ENCODE measurements at regions not wholly inside any gene's neighbourhood (a gene's known extent, or its start where the extent isn't known, plus 50 kb on each side); places are given as distances from the start of the nearest gene placed in this dataset.

GRCh38 chr15:39153716-39154115 is 427.2 kb upstream of the THBS1 start:
- no CpG with 5 or more reads among the region's 2 CpGs for WGBS (ENCODE audit: insufficient coverage)
- POLR2A ChIA-PET, result no interaction called here

GRCh38 chr15:39154227-39154638 is 426.6 kb upstream of the THBS1 start:
- DNase-seq, result no peak
- POLR2A ChIA-PET, result no interaction called here
- Histone ChIP-seq H3K27ac (ENCODE audit: insufficient read depth in 1 of 2, low read depth in 1 of 2, low read length in 2 of 2, poor library complexity in 1 of 2, severe bottlenecking in 2 of 2) (no peak overlapping the region), H3K27me3 (replicated peaks in 2 of 5; ENCODE audit: control insufficient read depth in 4 of 5, insufficient read depth in 5 of 5, low read length in 4 of 5) (no peaks in the 10 kb centered on the region), H3K4me3 (ENCODE audit: control insufficient read depth in 1 of 7, extremely low read depth in 1 of 7, insufficient read depth in 4 of 7, low read depth in 2 of 7, low read length in 6 of 7) (no peak overlapping the region), H3K36me3 (ENCODE audit: control insufficient read depth in 4 of 4, insufficient read depth in 4 of 4, low read length in 3 of 4) (no peaks in the 10 kb centered on the region), H3K4me1 (ENCODE audit: control extremely low read depth in 1 of 4, control insufficient read depth in 4 of 4, insufficient read depth in 4 of 4, low read length in 3 of 4) (no peaks in the 10 kb centered on the region), H3K9me3 (ENCODE audit: control extremely low read depth in 1 of 5, control insufficient read depth in 4 of 5, insufficient read depth in 2 of 5, low read depth in 1 of 5, low read length in 4 of 5) (no peaks in the 10 kb centered on the region)
- CTCF ChIA-PET, result interaction anchor here (1.9 kb wide), 1 partner anchor 17 kb away, joined by 5 read pairs; no protein-coding TSS in a partner anchor

More at GRCh38 chr15:39153716-39154115, 427.2 kb upstream of the THBS1 start:
- no peaks in the 10 kb centered on the region for H3K9me3 ChIP-seq (ENCODE audit: control extremely low read depth in 1 of 5, control insufficient read depth in 4 of 5, insufficient read depth in 2 of 5, low read depth in 1 of 5, low read length in 4 of 5)
- no peak overlapping the region for H3K27ac ChIP-seq (ENCODE audit: insufficient read depth in 1 of 2, low read depth in 1 of 2, low read length in 2 of 2, poor library complexity in 1 of 2, severe bottlenecking in 2 of 2)
- H3K4me1 ChIP-seq (ENCODE audit: control extremely low read depth in 1 of 4, control insufficient read depth in 4 of 4, insufficient read depth in 4 of 4, low read length in 3 of 4), result no peaks in the 10 kb centered on the region
- no peaks in the 10 kb centered on the region for H3K36me3 ChIP-seq (ENCODE audit: control insufficient read depth in 4 of 4, insufficient read depth in 4 of 4, low read length in 3 of 4)
- no peaks in the 10 kb centered on the region for H3K27me3 ChIP-seq (replicated peaks in 2 of 5; ENCODE audit: control insufficient read depth in 4 of 5, insufficient read depth in 5 of 5, low read length in 4 of 5)
- CTCF ChIA-PET, result interaction anchor here (1.9 kb wide), 1 partner anchor 18 kb away, joined by 5 read pairs; no protein-coding TSS in a partner anchor
- no peak overlapping the region for H3K4me3 ChIP-seq (ENCODE audit: control insufficient read depth in 1 of 7, extremely low read depth in 1 of 7, insufficient read depth in 4 of 7, low read depth in 2 of 7, low read length in 6 of 7)
- no peak for DNase-seq

GRCh38 chr15:39154776-39155175 is 426.1 kb upstream of the THBS1 start:
- Histone ChIP-seq H3K4me3 (ENCODE audit: control insufficient read depth in 1 of 7, extremely low read depth in 1 of 7, insufficient read depth in 4 of 7, low read depth in 2 of 7, low read length in 6 of 7) (no peak overlapping the region), H3K9me3 (ENCODE audit: control extremely low read depth in 1 of 5, control insufficient read depth in 4 of 5, insufficient read depth in 2 of 5, low read depth in 1 of 5, low read length in 4 of 5) (no peaks in the 10 kb centered on the region), H3K4me1 (ENCODE audit: control extremely low read depth in 1 of 4, control insufficient read depth in 4 of 4, insufficient read depth in 4 of 4, low read length in 3 of 4) (no peaks in the 10 kb centered on the region), H3K27ac (ENCODE audit: insufficient read depth in 1 of 2, low read depth in 1 of 2, low read length in 2 of 2, poor library complexity in 1 of 2, severe bottlenecking in 2 of 2) (no peak overlapping the region), H3K27me3 (replicated peaks in 2 of 5; ENCODE audit: control insufficient read depth in 4 of 5, insufficient read depth in 5 of 5, low read length in 4 of 5) (no peaks in the 10 kb centered on the region), H3K36me3 (ENCODE audit: control insufficient read depth in 4 of 4, insufficient read depth in 4 of 4, low read length in 3 of 4) (no peaks in the 10 kb centered on the region)
- WGBS (ENCODE audit: insufficient coverage), result 91% methylated on average over 4 of the region's 4 CpGs
- CTCF ChIA-PET, result interaction anchor here (1.9 kb wide), 1 partner anchor 17 kb away, joined by 5 read pairs; no protein-coding TSS in a partner anchor
- POLR2A ChIA-PET, result no interaction called here
- no peak for DNase-seq

GRCh38 chr15:39156166-39156565 is 424.7 kb upstream of the THBS1 start:
- Histone ChIP-seq H3K9me3 (ENCODE audit: control extremely low read depth in 1 of 5, control insufficient read depth in 4 of 5, insufficient read depth in 2 of 5, low read depth in 1 of 5, low read length in 4 of 5) (no peaks in the 10 kb centered on the region), H3K4me1 (ENCODE audit: control extremely low read depth in 1 of 4, control insufficient read depth in 4 of 4, insufficient read depth in 4 of 4, low read length in 3 of 4) (no peaks in the 10 kb centered on the region), H3K27ac (ENCODE audit: insufficient read depth in 1 of 2, low read depth in 1 of 2, low read length in 2 of 2, poor library complexity in 1 of 2, severe bottlenecking in 2 of 2) (no peak overlapping the region), H3K4me3 (ENCODE audit: control insufficient read depth in 1 of 7, extremely low read depth in 1 of 7, insufficient read depth in 4 of 7, low read depth in 2 of 7, low read length in 6 of 7) (no peak overlapping the region), H3K27me3 (replicated peaks in 2 of 5; ENCODE audit: control insufficient read depth in 4 of 5, insufficient read depth in 5 of 5, low read length in 4 of 5) (no peaks in the 10 kb centered on the region), H3K36me3 (ENCODE audit: control insufficient read depth in 4 of 4, insufficient read depth in 4 of 4, low read length in 3 of 4) (no peaks in the 10 kb centered on the region)
- WGBS (ENCODE audit: insufficient coverage), result 100% methylated on average over 1 of the region's 1 CpG
- CTCF ChIA-PET, result interaction anchor here (1.1 to 1.3 kb wide), 2 partner anchors 16 to 61 kb away, joined by 3 to 4 read pairs; no protein-coding TSS in a partner anchor
- DNase-seq, result no peak
- POLR2A ChIA-PET, result interaction anchor here (0.6 kb wide), 1 partner anchor 690 kb away, joined by 3 read pairs; no protein-coding TSS in a partner anchor

GRCh38 chr15:39156646-39157250 is 424.1 kb upstream of the THBS1 start:
- CTCF ChIA-PET, result interaction anchor here (1.0 to 1.3 kb wide), 4 partner anchors 15 to 61 kb away, joined by 3 to 4 read pairs (median 3); no protein-coding TSS in a partner anchor
- POLR2A ChIA-PET, result no interaction called here

GRCh38 chr15:39157882-39158281 is 423.0 kb upstream of the THBS1 start:
- Histone ChIP-seq H3K4me3 (ENCODE audit: control insufficient read depth in 1 of 7, extremely low read depth in 1 of 7, insufficient read depth in 4 of 7, low read depth in 2 of 7, low read length in 6 of 7) (no peak overlapping the region), H3K9me3 (ENCODE audit: control extremely low read depth in 1 of 5, control insufficient read depth in 4 of 5, insufficient read depth in 2 of 5, low read depth in 1 of 5, low read length in 4 of 5) (no peaks in the 10 kb centered on the region), H3K27me3 (replicated peaks in 2 of 5; ENCODE audit: control insufficient read depth in 4 of 5, insufficient read depth in 5 of 5, low read length in 4 of 5) (no peaks in the 10 kb centered on the region), H3K4me1 (ENCODE audit: control extremely low read depth in 1 of 4, control insufficient read depth in 4 of 4, insufficient read depth in 4 of 4, low read length in 3 of 4) (no peaks in the 10 kb centered on the region), H3K27ac (ENCODE audit: insufficient read depth in 1 of 2, low read depth in 1 of 2, low read length in 2 of 2, poor library complexity in 1 of 2, severe bottlenecking in 2 of 2) (no peak overlapping the region), H3K36me3 (ENCODE audit: control insufficient read depth in 4 of 4, insufficient read depth in 4 of 4, low read length in 3 of 4) (no peaks in the 10 kb centered on the region)
- POLR2A ChIA-PET, result no interaction called here
- WGBS (ENCODE audit: insufficient coverage), result no CpG with 5 or more reads among the region's 1 CpG
- CTCF ChIA-PET, result interaction anchor here (1.0 kb wide), 2 partner anchors 26 to 32 kb away, joined by 3 read pairs; no protein-coding TSS in a partner anchor
- no peak for DNase-seq

More at GRCh38 chr15:39156646-39157250, 424.1 kb upstream of the THBS1 start:
- no peaks in the 10 kb centered on the region for H3K27me3 ChIP-seq (replicated peaks in 2 of 5; ENCODE audit: control insufficient read depth in 4 of 5, insufficient read depth in 5 of 5, low read length in 4 of 5)
- DNase-seq, result no peak
- H3K4me3 ChIP-seq (ENCODE audit: control insufficient read depth in 1 of 7, extremely low read depth in 1 of 7, insufficient read depth in 4 of 7, low read depth in 2 of 7, low read length in 6 of 7), result no peak overlapping the region
- no peak overlapping the region for H3K27ac ChIP-seq (ENCODE audit: insufficient read depth in 1 of 2, low read depth in 1 of 2, low read length in 2 of 2, poor library complexity in 1 of 2, severe bottlenecking in 2 of 2)
- no peaks in the 10 kb centered on the region for H3K9me3 ChIP-seq (ENCODE audit: control extremely low read depth in 1 of 5, control insufficient read depth in 4 of 5, insufficient read depth in 2 of 5, low read depth in 1 of 5, low read length in 4 of 5)
- 93% methylated on average over 2 of the region's 2 CpGs for WGBS (ENCODE audit: insufficient coverage)
- H3K36me3 ChIP-seq (ENCODE audit: control insufficient read depth in 4 of 4, insufficient read depth in 4 of 4, low read length in 3 of 4), result no peaks in the 10 kb centered on the region
- no peaks in the 10 kb centered on the region for H3K4me1 ChIP-seq (ENCODE audit: control extremely low read depth in 1 of 4, control insufficient read depth in 4 of 4, insufficient read depth in 4 of 4, low read length in 3 of 4)

GRCh38 chr15:39159833-39160232 is 421.0 kb upstream of the THBS1 start:
- Histone ChIP-seq H3K27ac (ENCODE audit: insufficient read depth in 1 of 2, low read depth in 1 of 2, low read length in 2 of 2, poor library complexity in 1 of 2, severe bottlenecking in 2 of 2) (no peak overlapping the region), H3K4me3 (ENCODE audit: control insufficient read depth in 1 of 7, extremely low read depth in 1 of 7, insufficient read depth in 4 of 7, low read depth in 2 of 7, low read length in 6 of 7) (no peak overlapping the region), H3K27me3 (replicated peaks in 2 of 5; ENCODE audit: control insufficient read depth in 4 of 5, insufficient read depth in 5 of 5, low read length in 4 of 5) (no peaks in the 10 kb centered on the region), H3K4me1 (ENCODE audit: control extremely low read depth in 1 of 4, control insufficient read depth in 4 of 4, insufficient read depth in 4 of 4, low read length in 3 of 4) (no peaks in the 10 kb centered on the region), H3K9me3 (ENCODE audit: control extremely low read depth in 1 of 5, control insufficient read depth in 4 of 5, insufficient read depth in 2 of 5, low read depth in 1 of 5, low read length in 4 of 5) (no peaks in the 10 kb centered on the region), H3K36me3 (ENCODE audit: control insufficient read depth in 4 of 4, insufficient read depth in 4 of 4, low read length in 3 of 4) (no peaks in the 10 kb centered on the region)
- POLR2A ChIA-PET, result no interaction called here
- no peak for DNase-seq
- CTCF ChIA-PET, result interaction anchor here (1.1 kb wide), 1 partner anchor 13 kb away, joined by 3 read pairs; no protein-coding TSS in a partner anchor
